ENCODE measurements at regions not wholly inside any gene's neighbourhood (a gene's known extent, or its start where the extent isn't known, plus 50 kb on each side); places are given as distances from the start of the nearest gene placed in this dataset.

DNA sequence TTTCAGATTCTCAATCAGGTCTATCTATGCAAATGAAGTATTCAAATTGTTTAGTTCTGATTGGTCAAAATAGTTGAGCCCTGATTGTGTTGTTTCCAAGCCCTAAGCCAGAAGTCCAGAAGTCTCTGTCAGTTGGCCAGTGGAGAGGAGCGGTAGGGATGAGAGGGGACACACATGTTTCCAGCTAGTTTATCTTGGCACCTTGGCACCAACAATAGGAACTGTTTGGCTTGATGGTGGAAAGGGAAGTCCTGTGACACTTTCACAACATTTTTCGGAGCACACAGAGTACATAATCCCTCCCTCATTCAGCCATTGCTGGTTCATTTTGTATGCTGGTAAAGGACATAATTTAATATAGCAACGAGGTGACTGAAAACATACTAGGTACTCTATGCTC lies 1661.6 kb downstream of the SUCLG1 start:
- no peaks in the 10 kb centered on the region for H3K27me3 Mint-ChIP-seq (ENCODE audit: low read depth)
- peaks cover 15% of the 10 kb centered on the region for H3K4me1 Mint-ChIP-seq (ENCODE audit: low read depth)
- no peaks in the 10 kb centered on the region for H3K9me3 Mint-ChIP-seq (ENCODE audit: low read depth)
- DNase-seq (ENCODE audit: low spot score), result no peak
- no peak overlapping the region for H3K27ac Mint-ChIP-seq (ENCODE audit: unreplicated experiment)
- TF ChIP-seq, protein P1, sequence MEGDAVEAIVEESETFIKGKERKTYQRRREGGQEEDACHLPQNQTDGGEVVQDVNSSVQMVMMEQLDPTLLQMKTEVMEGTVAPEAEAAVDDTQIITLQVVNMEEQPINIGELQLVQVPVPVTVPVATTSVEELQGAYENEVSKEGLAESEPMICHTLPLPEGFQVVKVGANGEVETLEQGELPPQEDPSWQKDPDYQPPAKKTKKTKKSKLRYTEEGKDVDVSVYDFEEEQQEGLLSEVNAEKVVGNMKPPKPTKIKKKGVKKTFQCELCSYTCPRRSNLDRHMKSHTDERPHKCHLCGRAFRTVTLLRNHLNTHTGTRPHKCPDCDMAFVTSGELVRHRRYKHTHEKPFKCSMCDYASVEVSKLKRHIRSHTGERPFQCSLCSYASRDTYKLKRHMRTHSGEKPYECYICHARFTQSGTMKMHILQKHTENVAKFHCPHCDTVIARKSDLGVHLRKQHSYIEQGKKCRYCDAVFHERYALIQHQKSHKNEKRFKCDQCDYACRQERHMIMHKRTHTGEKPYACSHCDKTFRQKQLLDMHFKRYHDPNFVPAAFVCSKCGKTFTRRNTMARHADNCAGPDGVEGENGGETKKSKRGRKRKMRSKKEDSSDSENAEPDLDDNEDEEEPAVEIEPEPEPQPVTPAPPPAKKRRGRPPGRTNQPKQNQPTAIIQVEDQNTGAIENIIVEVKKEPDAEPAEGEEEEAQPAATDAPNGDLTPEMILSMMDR (IDR thresholded peaks at IDR 0.05), result no peak
- no peaks in the 10 kb centered on the region for H3K36me3 Mint-ChIP-seq (ENCODE audit: low read depth)
- no peak overlapping the region for H3K4me3 Mint-ChIP-seq (ENCODE audit: unreplicated experiment)

DNA sequence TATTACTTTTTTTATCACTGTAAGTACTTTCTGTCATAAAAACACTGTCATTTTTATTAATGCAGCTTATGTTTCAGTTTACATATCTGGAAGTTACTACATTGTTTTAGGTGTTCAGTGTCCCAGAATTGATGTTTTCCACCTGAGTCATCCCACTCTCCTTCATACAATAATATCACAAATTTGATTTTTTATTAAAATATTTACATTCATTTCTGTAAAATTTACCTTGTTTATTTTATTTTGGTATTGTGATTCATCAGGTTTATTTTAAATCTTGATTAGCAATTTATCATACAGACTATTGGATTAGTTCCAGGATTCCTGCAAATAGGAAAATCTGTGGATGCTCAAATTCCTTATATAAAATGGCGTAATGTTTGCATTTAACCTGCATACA lies 1662.9 kb downstream of the SUCLG1 start:
- no peak for DNase-seq (ENCODE audit: low spot score)
- no peaks in the 10 kb centered on the region for H3K27me3 Mint-ChIP-seq (ENCODE audit: low read depth)
- peaks cover 18% of the 10 kb centered on the region for H3K4me1 Mint-ChIP-seq (ENCODE audit: low read depth)
- H3K9me3 Mint-ChIP-seq (ENCODE audit: low read depth), result no peaks in the 10 kb centered on the region
- no peaks in the 10 kb centered on the region for H3K36me3 Mint-ChIP-seq (ENCODE audit: low read depth)
- TF ChIP-seq, protein P1 (IDR thresholded peaks at IDR 0.05), result no peak
- H3K27ac Mint-ChIP-seq (ENCODE audit: unreplicated experiment), result peak overlapping the region; percentile 41
- H3K4me3 Mint-ChIP-seq (ENCODE audit: unreplicated experiment), result no peak overlapping the region

DNA sequence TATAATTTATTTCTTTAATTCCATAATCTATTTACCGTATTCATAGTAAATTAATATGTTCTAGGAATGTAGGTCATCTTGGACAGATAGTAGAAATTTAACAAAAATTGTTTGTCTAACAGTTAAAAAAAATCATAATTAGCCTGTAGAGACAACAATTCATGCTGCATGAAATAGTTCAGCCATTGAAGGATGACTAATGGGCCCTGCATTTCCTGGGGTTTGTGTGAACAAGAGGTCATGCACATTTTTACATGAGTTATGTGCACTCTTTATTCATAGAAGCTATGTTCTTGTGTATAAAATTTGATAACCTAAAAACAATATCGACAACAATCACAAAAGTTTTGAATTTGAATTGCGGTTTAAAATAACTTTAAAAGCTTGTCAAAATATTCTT lies 1663.6 kb downstream of the SUCLG1 start:
- Mint-ChIP-seq H3K4me1 (ENCODE audit: low read depth) (peaks cover 25% of the 10 kb centered on the region), H3K27me3 (ENCODE audit: low read depth) (no peaks in the 10 kb centered on the region), H3K27ac (ENCODE audit: unreplicated experiment) (peak overlapping the region; percentile 41), H3K36me3 (ENCODE audit: low read depth) (no peaks in the 10 kb centered on the region), H3K4me3 (ENCODE audit: unreplicated experiment) (no peak overlapping the region), H3K9me3 (ENCODE audit: low read depth) (no peaks in the 10 kb centered on the region)
- no peak for DNase-seq (ENCODE audit: low spot score)
- TF ChIP-seq, protein P1 (IDR thresholded peaks at IDR 0.05), result no peak

DNA sequence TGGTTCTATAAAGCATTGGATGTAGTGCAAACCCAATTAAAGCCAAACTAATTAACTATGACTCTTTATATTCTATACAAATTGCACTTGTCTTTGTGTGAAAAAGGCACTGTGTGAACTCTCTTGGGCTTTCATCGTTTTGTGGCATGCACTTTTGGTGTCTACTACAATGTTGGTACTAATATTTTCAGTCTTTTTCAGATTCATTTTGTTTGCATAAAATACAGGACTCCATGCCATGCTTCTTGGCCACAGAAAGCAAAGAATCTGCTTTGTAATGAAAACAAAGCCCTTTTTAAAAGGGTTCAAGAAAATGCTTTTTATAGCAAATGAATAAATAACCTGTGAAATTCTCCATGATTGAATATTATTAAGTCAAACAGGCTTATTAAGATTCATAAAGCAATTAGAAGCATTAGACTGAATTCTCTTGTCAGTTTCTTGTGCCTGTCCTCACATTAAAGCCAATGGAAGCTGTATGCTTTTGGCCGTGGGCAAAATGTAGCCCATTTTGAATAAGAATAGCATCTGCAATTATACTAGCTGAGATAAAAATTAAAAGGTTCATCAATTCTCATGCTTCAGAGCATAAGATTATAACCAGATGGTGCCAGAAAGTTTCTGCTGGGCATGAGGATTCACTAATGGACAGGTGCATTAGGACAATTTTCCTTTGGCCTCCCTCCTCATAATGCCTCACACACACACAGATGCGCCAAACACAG lies 1665.2 kb downstream of the SUCLG1 start:
- TF ChIP-seq, protein P1 (IDR thresholded peaks at IDR 0.05), result no peak
- no peaks in the 10 kb centered on the region for H3K9me3 Mint-ChIP-seq (ENCODE audit: low read depth)
- no peaks in the 10 kb centered on the region for H3K27me3 Mint-ChIP-seq (ENCODE audit: low read depth)
- no peak overlapping the region for H3K4me3 Mint-ChIP-seq (ENCODE audit: unreplicated experiment)
- H3K27ac Mint-ChIP-seq (ENCODE audit: unreplicated experiment), result no peak overlapping the region
- H3K4me1 Mint-ChIP-seq (ENCODE audit: low read depth), result peaks cover 38% of the 10 kb centered on the region
- H3K36me3 Mint-ChIP-seq (ENCODE audit: low read depth), result no peaks in the 10 kb centered on the region
- no peak for DNase-seq (ENCODE audit: low spot score)

DNA sequence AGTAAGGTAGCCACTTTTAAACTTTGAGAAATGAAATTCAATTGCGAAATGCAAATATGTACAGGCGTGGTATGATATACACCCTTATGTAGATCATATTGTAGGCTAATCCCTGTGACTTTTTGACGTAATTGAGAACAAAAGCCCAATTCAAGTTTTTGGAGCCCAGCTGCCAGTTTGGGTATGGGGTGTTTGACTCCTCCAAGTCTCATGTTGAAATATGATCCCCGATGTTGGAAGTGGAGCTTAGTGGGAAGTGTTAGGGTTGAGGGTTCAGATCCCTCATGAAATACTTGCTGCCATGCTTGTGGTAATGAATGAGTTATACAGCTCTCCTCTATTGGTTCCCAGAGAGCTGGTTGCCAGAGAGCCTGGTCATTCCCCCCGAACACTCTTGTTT lies 1666.8 kb downstream of the SUCLG1 start:
- Mint-ChIP-seq H3K4me1 (ENCODE audit: low read depth) (peaks cover 38% of the 10 kb centered on the region), H3K36me3 (ENCODE audit: low read depth) (no peaks in the 10 kb centered on the region), H3K4me3 (ENCODE audit: unreplicated experiment) (no peak overlapping the region), H3K27me3 (ENCODE audit: low read depth) (no peaks in the 10 kb centered on the region), H3K9me3 (ENCODE audit: low read depth) (no peaks in the 10 kb centered on the region), H3K27ac (ENCODE audit: unreplicated experiment) (no peak overlapping the region)
- TF ChIP-seq, protein P1 (IDR thresholded peaks at IDR 0.05), result no peak
- no peak for DNase-seq (ENCODE audit: low spot score)

All from chondrocyte (in vitro differentiated cells).